ENCODE measurements at regions not wholly inside any gene's neighbourhood (a gene's known extent, or its start where the extent isn't known, plus 50 kb on each side); places are given as distances from the start of the nearest gene placed in this dataset.

- no peak for TF ChIP-seq CTCF (IDR thresholded peaks at IDR 0.05; ENCODE audit: low read depth, low read length, missing control alignments)
- DNase-seq (ENCODE audit: low read depth), result no peak
- no peak overlapping the region for H3K4me3 ChIP-seq (ENCODE audit: low read depth, low read length)
- in situ Hi-C loops (cut with HindIII; ENCODE audit: low sequenced_read_pairs), result no loop called here
Measured at GRCh38 chr1:192441492-192441891, 124.7 kb downstream of the RGS21 start.

GRCh38 chr1:192442736-192443135 lies 125.9 kb downstream of the RGS21 start:
- no peak overlapping the region for H3K4me3 ChIP-seq (ENCODE audit: low read depth, low read length)
- DNase-seq (ENCODE audit: low read depth), result no peak
- in situ Hi-C loops (cut with HindIII; ENCODE audit: low sequenced_read_pairs), result no loop called here
- TF ChIP-seq CTCF (IDR thresholded peaks at IDR 0.05; ENCODE audit: low read depth, low read length, missing control alignments), result no peak

- no peak for TF ChIP-seq CTCF (IDR thresholded peaks at IDR 0.05; ENCODE audit: low read depth, low read length, missing control alignments)
- in situ Hi-C loops (cut with HindIII; ENCODE audit: low sequenced_read_pairs), result no loop called here
- no peak overlapping the region for H3K4me3 ChIP-seq (ENCODE audit: low read depth, low read length)
- no peak for DNase-seq (ENCODE audit: low read depth)
Measured at GRCh38 chr1:192443616-192444015, 126.8 kb downstream of the RGS21 start.

GRCh38 chr1:192445241-192445640 lies 128.4 kb downstream of the RGS21 start:
- in situ Hi-C loops (cut with HindIII; ENCODE audit: low sequenced_read_pairs), result no loop called here
- DNase-seq (ENCODE audit: low read depth), result no peak
- TF ChIP-seq CTCF (IDR thresholded peaks at IDR 0.05; ENCODE audit: low read depth, low read length, missing control alignments), result no peak
- no peak overlapping the region for H3K4me3 ChIP-seq (ENCODE audit: low read depth, low read length)

GRCh38 chr1:192445839-192446489 lies 129.2 kb downstream of the RGS21 start:
- no peak overlapping the region for H3K4me3 ChIP-seq (ENCODE audit: low read depth, low read length)
- in situ Hi-C loops (cut with HindIII; ENCODE audit: low sequenced_read_pairs), result no loop called here
- peak; percentile 42 for DNase-seq (ENCODE audit: low read depth)
- peak; percentile 47 for TF ChIP-seq CTCF (IDR thresholded peaks at IDR 0.05; ENCODE audit: low read depth, low read length, missing control alignments)

GRCh38 chr1:192448026-192448578 lies 127.5 kb upstream of the RGS1 start:
- TF ChIP-seq CTCF (IDR thresholded peaks at IDR 0.05; ENCODE audit: low read depth, low read length, missing control alignments), result no peak
- no peak overlapping the region for H3K4me3 ChIP-seq (ENCODE audit: low read depth, low read length)
- in situ Hi-C loops (cut with HindIII; ENCODE audit: low sequenced_read_pairs), result no loop called here
- DNase-seq (ENCODE audit: low read depth), result no peak

Data from astrocyte of the cerebellum (primary cell).